AG10803 (cell line): ENCODE measurements at regions not wholly inside any gene's neighbourhood (a gene's known extent, or its start where the extent isn't known, plus 50 kb on each side); places are given as distances from the start of the nearest gene placed in this dataset.

Source experiments
- DNase-seq: peaks from one replicate; pipeline ENCODE4 v3.0.0; 2010; ENCODE audit warnings: low read depth
- H3K4me3 ChIP-seq: 2 replicates; pipeline ENCODE4 v1.5.1; 2011; ENCODE audit warnings: mild to moderate bottlenecking, low read length, control low read depth
- TF ChIP-seq, protein P1 (sequence below): conservative IDR thresholded peaks from 2 replicates; pipeline ENCODE4 v1.5.1; 2011; ENCODE audit warnings: mild to moderate bottlenecking, low read length, control low read depth, inconsistent platforms

DNA sequence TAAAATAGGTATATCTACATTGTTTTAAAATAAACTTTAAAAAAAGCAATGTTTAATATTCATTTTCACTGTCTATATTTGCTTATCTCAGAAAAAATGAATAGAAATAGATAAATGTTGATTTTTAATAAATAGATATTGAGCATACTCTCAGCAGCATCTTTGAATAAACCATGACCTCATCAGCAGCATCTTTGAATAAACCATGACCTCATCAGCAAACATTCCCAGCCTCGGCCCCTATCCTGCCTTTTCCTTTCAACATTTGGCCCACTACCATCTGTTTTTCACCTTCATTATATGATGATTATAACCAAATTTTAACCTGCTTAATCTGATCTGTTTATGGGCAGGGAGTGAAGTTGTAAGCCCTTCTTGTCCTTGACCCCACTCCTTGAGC is 148.7 kb upstream of the SAMSN1 start:
- TF ChIP-seq, protein P1, sequence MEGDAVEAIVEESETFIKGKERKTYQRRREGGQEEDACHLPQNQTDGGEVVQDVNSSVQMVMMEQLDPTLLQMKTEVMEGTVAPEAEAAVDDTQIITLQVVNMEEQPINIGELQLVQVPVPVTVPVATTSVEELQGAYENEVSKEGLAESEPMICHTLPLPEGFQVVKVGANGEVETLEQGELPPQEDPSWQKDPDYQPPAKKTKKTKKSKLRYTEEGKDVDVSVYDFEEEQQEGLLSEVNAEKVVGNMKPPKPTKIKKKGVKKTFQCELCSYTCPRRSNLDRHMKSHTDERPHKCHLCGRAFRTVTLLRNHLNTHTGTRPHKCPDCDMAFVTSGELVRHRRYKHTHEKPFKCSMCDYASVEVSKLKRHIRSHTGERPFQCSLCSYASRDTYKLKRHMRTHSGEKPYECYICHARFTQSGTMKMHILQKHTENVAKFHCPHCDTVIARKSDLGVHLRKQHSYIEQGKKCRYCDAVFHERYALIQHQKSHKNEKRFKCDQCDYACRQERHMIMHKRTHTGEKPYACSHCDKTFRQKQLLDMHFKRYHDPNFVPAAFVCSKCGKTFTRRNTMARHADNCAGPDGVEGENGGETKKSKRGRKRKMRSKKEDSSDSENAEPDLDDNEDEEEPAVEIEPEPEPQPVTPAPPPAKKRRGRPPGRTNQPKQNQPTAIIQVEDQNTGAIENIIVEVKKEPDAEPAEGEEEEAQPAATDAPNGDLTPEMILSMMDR = no peak
- DNase-seq = no peak
- no peak overlapping the region for H3K4me3 ChIP-seq

DNA sequence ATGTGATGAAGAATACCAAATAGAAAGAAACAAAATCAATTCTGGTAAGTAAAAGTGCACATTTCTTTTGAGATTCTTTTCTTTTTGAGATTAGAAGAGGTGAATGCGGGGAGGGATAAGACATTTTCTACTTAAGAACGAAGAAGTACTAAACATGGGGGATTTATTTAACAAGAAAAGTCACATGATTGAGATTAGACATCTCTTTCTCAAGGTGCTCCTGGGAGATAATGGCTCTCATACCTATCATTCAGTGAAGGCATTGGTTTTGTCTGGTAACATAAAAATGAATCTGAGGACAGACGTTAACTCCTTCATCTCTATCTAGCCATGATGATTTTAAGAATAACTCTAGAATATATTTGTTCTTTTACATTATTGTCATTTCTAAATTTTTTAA is 147.9 kb upstream of the SAMSN1 start:
- TF ChIP-seq, protein P1 = no peak
- no peak for DNase-seq
- no peak overlapping the region for H3K4me3 ChIP-seq

GRCh38 chr21:14691914-14692313 is 145.8 kb upstream of the SAMSN1 start:
- TF ChIP-seq, protein P1 = no peak
- no peak for DNase-seq
- no peak overlapping the region for H3K4me3 ChIP-seq

DNA sequence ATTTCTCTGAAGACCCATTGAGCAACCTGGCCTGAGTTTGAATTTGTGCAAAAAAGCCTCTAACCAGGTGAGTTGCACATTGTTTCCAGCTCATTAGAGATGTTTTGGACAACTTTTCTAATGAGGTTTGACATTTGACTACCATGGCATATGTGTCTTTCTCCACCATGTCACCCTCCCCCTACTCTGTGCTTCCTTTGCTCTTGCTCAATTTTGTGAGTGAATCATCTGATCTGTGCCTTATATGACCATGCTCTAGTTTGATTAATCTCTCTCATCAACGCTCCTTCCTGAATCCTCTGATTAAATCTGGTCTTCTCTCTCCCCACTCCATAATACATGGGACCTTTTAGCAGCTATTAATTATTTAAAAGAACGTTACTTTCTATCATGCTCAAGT is 144.8 kb upstream of the SAMSN1 start:
- no peak overlapping the region for H3K4me3 ChIP-seq
- TF ChIP-seq, protein P1 = no peak
- no peak for DNase-seq

DNA sequence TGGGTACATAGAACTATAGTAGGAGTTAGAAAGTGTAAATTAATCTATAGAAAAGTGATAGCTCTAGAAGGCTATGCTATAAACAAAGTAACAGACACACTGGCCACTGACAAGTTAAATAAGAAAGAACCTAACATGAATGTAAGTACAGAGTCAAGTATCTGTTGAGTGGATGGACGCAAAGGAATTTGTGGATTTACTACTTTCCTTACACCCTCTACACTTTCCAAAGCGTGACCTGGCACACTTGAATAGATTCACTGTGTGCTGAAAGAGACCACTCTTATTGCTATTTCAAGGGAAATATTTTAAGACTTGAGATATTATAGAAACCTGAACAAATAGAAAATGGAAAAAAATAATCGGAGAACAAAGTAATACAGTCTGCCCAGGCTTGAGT is 142.8 kb upstream of the SAMSN1 start:
- DNase-seq = no peak
- TF ChIP-seq, protein P1 = no peak
- no peak overlapping the region for H3K4me3 ChIP-seq

DNA sequence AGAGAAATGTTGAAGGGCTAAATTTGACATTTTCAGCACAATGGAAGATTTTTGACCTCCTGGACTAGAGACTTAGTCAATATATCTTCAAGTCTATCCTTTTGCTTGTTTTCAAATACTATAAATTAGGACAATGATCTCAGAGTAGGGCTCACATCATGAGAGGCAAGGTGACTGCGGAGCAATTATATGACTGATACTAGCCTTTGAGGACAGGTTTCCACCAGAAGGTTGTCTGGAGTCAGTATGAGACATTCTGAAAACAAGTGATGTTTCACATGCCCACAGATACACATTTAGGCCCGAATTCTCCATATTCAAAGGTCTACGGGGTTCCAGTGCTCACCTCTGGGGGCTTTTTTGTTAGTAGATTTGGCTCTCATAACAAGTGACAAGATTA is 142.3 kb upstream of the SAMSN1 start:
- TF ChIP-seq, protein P1 = no peak
- DNase-seq = no peak
- no peak overlapping the region for H3K4me3 ChIP-seq

DNA sequence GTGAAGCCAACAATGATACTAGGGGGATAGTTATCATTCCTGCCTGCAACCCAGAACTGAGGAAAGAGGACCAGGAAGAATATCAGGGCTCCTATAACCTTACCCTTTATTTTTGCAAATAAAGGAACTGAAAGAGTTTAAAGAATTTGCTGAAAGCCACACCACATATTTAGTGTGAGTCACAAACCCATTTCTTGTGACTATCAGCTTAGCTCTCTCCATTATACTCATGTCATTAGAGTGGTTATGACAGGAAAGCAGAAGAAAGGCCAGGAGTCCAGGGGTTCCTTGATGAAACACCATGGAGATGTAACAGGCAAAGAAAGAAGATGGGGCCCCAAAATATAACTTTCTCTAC is 141.1 kb upstream of the SAMSN1 start:
- H3K4me3 ChIP-seq = no peak overlapping the region
- DNase-seq = no peak
- TF ChIP-seq, protein P1 = no peak
